IPS DF 4.7 (cell line): ENCODE measurements at regions not wholly inside any gene's neighbourhood (a gene's known extent, or its start where the extent isn't known, plus 50 kb on each side); places are given as distances from the start of the nearest gene placed in this dataset.

Experiments
- DNase-seq: peaks from one replicate; pipeline ENCODE4 v3.0.0-alpha.2; 2013; ENCODE audit warnings: low spot score; ENCODE audit errors: extremely low read depth

DNA sequence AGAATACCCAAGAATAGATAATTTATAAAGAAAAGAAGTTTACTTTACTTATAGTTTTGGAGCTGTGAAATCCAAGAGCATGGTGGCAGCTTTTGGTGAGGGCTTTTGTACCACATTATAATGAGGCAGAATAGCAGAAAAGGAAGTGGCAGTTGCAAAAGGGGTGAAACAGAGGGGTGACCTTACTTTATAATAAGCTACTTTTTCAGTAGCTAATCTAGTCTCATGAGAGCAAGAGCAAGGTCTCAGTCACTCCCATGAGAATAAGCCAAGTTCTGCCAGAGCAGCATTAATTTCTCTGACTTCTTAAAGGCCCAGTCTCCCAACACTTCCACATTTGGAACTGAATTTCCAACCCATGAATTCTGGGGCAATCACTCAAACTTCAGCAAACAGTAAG lies 502.0 kb downstream of the GBA3 start:
- no peak for DNase-seq

DNA sequence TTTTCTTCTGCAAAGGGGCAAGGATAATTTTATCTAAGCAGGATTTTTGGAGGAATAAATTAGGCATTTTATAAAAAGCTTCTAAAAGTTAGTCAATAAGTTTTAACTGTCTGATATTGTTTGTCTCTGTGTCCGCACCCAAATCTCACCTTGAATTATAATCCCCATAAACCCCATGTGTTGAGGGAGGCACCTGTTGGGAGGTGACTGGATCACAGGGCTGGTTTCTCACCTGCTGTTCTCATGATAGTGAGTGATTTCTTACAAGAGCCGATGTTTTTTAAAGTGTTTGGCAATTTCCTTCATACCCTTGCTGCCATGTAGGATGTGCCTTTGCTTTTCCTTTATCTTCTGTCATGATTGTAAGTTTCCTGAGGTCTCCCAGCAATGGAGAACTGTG lies 481.4 kb downstream of the GBA3 start:
- no peak for DNase-seq

DNA sequence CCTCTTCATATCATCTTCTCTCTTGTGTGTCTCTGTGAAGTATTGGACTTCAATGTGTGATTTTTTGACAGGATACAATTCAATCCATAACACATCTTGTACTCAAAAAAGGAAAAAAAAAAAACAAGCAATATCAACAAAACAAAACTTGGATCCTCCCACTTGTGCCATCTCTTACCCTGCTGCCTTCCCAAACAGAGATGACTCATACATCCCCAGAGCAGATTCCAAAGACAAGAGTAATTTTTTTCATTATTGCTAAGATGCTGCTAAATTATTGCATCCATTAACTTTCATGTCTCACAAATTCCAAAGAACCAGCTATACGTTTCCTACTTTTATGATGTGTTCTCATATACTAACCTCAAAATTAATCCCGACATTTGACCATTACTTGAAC lies 479.2 kb downstream of the GBA3 start:
- DNase-seq = no peak

DNA sequence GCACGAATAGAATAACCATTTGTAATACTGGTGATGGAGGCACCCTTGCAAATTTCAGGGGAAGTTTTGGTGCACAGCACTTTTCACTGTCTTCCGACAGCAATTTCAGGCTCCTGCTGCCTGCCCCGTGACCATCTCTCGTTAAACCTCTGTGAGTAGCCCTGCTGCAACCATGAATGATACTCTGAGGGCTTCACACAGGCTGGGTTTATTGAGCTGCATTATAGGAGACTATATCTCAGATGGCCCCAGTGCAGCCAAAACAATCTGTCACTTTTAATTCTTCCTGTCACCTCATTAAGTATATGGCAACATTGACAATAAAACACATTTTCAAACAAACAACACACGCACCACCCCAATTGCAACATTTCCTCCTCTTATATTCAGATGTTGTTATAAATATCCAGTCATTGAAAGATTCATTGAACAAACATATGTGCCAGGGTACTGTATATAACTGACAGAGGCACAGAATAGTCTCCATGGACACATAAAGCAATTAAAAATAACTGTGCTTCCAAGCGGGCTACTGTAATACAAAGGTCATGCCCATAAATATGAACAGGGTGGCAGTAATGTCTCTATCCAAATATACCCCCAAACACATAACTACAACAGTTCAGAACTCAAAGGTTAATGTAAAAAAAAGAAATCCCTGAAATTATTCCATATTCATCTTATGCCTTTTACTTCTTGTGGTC lies 477.0 kb downstream of the GBA3 start:
- no peak for DNase-seq

DNA sequence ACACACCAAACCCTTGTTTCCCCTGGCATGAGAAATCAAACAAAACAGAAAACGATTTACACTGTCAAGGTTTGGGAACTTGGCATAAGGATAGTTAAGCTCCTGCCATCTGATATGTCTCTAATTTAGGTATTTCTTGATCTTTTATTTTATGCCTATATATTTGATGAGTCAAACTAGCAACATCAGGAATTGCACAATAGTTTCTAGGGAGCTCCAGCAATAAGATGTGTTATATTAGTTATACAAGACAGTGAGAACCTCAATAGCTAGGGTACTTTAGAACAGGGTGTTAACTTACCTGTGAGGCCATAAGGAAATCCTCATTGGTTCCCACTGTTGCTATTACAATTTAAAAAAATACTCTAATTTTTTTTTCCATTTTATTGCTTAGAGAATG lies 474.2 kb downstream of the GBA3 start:
- DNase-seq = no peak

DNA sequence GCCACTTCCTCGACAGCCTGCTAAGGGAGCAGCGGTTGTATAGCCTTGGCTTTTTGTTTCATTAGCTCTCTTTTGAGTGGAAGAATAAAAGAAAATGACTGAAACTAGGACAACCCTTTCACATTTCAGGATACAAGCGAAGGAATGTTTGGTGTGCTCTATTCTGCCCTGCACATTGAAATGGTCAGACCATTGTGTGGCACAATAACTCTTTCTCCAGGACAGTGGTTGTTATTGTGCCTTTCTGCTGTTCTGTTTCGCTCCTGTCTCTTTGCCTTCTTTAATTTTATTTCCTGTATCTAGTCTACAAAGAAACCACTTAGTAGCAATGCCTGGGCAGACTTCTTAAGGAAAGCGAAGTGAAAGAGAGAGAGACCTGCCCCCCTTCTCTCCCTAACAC lies 473.7 kb downstream of the GBA3 start:
- DNase-seq = no peak

DNA sequence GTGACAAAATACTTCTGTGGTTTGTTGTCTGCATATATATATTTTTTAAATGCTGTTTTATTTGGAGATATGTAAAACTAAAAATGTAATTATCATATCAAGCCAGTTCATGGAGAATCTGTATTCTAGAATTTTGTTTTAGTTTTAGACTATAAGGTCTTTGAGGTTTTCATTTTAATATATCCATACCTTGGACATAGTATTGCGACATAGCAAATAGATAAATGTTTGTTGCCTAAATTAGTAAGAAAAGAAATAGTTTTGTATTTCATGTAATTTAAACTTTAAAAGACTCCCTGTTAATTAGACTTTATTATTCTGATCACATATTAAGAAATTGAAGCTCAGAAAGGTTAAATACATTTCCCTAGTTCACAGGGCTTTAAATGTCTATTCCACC lies 472.9 kb downstream of the GBA3 start:
- no peak for DNase-seq

DNA sequence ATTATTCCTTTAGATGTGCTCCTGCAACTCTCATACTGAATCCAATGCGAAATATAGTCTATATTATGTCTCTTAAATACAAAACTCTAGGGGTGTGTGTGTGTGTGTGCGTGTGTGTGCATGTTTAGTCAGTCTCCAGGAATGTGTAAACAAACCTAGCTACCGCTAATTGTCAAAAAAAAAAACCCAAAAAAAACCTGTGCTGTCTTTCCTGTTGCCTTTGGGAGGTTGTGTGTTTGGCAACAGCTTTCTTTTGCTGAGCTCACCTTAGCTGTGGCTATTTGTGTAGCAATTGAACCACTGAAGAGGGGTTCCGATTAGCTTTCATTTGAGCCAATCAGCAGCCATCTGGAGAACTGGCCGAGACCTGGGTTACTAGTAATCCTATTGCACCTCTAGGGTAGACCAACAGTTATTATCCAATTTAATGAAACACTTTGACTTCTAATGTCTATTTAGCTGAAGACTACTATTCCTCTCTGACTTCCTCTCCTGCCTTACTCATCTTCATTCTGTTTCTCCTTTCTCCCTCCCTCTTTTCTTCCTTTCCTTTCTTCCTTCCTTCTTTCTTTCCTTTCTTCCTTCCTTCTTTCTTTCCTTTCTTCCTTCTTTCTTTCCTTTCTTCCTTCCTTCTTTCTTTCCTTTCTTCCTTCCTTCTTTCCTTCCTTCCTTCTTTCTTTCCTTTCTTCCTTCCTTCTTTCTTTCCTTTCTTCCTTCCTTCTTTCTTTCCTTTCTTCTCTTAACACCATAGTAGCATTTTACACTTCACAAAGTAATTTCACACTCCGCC lies 471.1 kb downstream of the GBA3 start:
- no peak for DNase-seq

DNA sequence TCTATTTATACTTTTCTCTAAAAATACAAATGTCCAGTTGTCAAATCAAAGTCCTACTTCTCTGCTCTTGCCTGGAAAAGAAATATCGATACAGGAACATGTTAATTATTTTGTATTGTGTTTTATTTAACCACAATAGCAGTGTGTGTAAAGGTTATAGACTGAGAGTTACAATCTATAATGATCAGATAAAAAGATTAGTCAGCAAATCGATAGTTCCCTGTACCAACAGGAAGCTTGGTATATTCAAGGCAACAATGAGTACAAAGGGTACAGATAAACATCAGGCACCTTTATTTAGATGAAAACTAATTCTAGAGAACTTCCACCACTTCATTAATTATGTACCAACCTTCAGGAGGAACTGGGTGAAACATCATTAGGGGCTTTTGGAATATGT lies 469.5 kb downstream of the GBA3 start:
- no peak for DNase-seq

DNA sequence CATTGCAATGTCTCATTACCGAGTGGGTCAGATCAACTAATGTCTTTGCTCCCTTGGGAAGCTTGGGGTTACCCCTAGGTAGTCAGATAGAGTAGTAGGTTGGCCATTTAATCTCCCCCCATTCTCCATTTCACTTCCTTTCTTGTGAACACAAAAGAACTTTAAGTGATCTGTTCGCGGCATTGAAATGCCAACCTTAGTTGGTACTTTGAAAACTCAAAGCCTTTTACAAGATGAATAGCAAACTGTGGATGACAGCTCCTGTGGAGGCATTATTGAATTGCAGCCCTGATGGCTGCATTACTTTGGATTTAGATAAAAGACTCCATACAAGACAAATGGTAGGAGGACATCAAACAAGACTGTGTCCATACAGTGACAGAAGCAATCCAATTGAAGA lies 469.1 kb downstream of the GBA3 start:
- no peak for DNase-seq

DNA sequence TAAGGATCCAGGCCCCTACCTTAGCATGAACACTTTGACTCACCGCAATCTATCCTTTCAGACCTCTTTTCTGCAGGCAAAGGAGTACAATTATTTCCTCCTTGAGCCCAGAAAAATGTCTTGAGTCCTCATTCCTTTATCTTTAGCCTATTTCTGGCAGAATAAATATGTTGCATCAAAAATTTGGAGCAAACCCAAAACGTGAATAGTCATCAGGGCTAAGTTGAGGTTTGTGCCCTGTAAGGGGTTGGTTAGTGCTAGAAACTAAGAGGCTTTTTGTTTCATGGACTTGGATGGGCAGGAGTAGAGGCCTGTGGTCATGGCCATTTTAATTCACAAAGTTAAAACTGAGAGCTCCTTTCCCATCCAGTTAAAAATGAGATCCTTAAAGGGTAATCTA lies 460.3 kb downstream of the GBA3 start:
- DNase-seq = no peak

DNA sequence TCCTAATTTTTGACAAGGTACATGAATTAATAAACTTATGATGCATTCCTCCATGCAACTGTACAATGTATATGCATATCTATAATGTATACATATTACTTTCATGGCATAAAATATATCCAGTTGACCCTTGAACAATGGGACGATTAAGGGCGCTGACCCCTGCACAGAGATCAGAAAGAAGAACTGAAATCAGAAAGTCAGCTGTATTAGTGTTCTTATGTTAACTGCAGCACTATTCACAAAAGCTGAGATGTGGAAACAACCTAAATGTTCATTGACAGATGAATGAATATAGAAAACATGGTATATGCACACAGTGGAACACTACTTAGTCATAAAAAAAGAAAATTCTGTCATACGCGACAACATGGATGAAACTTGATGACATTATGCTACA lies 457.1 kb downstream of the GBA3 start:
- no peak for DNase-seq

DNA sequence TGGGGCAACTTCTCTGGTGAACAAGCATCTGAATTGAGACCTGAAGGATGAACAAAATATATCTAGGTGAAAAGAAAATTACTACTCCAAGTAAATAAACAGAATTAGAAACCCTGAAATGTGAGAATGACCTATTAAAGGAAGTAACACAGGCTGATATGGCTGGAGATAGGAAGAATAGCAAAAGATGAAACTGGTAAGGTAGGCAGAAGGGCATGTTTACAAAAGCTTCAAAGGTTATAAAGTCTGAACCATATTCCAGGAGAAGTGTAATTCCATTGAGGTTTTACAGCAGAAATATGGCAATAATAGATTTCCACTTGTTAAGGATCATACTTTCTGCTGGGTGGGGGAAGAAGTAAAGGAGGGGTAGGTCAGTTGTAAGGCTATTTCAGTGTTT lies 452.0 kb downstream of the GBA3 start:
- DNase-seq = no peak

DNA sequence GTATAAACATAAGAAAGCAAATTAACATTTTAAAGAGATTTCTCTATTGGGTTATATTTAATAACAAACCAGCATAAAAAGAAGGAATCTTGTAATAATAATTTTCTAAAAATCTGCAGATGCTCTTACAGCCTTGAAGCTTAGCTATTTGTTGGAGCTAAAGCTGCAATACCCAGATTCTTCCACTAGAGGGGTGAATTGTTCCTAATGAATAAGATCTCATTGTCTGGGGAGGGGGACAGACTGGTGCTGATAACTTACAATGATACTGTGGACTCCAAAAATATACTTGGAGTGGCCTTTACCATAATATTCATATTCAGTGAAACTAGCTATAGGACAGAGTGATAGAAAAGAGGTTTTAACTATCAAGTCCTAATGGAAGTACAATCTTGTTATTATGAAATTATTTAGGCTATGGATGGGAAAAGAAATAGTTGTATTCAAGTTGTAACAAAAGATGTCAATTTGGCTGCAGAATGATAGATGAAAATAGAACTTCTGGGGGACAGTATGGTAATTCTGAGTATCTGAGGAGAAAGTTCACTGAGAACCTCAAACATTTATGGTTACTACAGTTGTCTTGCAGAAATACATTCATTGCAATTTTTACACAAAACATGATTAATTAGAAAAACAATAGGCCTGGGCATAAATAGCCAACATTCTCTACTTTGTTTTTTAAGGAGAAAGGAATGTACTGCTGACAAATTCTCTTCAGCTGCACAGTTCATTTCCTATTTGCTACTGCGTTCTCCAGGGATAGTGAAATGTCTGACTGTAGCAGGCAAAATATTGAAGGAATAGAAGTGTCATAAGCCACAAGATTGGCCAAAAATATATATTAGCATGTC lies 443.3 kb downstream of the GBA3 start:
- DNase-seq = peak; percentile 80

DNA sequence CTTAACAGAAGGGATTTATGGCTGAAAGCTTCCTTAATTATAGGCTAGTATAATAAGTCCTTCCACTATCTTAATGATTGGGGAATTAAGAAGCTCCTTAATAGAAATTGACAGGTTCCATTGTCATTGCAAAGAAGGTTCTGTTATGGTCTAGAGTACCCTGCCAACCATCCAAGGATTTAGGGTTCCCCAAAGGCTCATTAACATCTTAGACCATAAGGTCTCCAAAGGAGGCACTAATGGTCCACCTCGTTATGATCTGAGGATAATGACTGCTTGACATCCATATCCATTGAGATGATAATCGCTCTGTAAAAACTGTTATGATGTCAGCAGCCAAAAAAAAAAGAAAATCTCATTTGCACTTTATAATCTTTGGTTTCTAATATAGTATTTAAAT lies 441.6 kb downstream of the GBA3 start:
- DNase-seq = no peak

DNA sequence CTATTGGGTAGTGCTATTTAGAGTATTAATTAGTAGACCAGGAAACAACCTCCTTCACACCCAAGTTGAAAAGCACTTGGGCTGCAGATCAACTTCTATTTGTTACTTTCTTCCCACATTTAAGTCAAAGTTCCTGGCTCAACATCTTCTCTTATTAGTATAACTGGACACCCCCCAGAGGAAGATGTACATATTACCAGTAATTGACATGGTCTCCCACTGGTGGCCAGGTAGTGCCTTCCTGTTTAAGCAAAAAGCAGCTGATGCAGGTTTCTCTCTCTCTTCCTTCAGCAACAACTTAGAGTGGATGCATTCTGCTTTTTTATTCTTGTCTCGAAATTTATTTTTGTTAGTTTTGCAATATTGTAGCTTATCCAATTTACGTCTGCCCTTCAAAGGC lies 438.1 kb downstream of the GBA3 start:
- DNase-seq = no peak

DNA sequence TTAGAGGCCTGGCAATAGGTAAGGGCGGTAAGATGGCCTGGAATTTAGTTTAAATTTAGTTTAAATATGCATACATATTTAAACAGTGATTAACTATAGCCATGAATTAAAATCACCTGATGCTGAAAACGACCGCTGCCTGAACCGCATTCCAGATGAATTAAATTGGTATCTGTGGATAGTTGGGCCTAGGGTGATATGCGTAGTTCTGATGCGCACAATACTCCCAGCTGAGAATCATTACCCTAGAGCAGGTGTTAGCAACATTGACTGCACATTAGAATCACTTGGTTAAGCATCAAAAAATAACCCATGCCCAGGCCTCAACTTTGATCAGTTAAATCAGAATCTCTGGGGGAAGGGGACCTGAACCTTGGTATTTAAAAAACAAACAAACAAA lies 432.4 kb downstream of the GBA3 start:
- no peak for DNase-seq

DNA sequence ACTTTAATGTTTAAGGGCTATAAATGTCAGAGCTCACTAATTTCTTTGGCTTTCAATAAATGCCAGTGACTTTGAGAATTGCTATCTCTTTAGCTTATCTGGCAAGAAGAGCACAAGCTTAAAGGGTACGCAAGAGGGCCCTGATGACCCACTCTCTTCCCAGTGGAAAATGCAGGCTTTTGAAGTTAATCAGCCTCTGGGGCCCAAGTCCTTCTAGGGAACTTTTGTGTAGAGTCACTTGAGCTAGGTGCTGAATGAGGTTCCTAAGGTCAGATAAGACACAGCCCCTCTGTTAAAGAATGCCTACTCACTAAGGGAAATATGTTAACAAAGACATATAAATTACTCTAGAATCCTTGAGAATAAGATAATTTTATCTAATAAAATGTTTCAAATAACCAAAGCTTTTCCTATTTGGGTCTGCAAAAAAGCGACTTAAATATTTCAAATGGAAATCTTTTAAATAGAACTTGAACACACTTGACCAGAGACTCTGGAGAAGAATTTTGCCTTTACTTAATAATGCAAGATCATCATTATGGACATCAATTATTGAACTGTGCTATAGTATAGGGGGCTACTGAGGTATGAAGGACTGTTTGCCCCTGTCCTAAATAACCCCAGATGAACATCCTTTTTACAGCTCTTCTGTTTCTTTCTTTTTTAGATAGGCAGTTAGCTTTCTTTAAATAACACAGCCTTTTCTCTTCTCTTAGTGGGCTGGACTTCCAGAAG lies 430.1 kb downstream of the GBA3 start:
- no peak for DNase-seq

DNA sequence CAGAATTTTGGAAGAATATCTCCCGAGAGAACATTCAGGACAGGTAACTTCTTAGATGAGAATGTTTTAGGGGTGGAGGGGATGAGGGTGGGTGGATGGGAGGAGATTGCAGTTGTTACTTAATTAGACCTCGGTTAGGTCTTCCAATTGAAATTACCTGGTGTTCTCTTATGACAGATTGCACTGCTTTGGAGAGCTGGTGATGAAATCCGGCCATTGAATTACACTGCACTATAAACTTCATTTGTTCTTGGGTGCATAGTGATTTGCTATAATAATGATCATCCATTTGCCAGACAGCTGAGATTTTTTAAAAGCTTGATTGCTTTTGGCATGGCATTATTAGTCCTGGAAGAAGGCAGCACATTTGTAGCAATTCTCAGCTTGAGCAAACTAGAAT lies 427.6 kb downstream of the GBA3 start:
- no peak for DNase-seq

DNA sequence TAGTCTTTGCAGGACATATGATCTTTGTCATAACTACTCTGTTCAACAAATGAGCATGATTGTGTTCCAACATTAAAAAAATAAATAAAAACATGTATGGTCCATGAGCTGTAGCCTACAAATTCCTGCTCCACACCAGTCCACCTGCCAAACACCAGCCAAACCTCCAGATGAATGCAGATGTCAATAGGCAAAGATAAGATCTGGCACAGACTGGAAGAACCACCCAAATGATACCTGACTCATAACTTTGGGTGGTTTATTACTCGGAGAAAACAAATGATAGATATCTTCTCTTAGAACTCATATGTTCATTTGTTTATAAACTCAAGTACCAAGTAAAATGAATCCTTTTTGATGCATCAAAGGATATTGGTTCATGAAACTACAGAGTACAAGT lies 425.1 kb downstream of the GBA3 start:
- no peak for DNase-seq

DNA sequence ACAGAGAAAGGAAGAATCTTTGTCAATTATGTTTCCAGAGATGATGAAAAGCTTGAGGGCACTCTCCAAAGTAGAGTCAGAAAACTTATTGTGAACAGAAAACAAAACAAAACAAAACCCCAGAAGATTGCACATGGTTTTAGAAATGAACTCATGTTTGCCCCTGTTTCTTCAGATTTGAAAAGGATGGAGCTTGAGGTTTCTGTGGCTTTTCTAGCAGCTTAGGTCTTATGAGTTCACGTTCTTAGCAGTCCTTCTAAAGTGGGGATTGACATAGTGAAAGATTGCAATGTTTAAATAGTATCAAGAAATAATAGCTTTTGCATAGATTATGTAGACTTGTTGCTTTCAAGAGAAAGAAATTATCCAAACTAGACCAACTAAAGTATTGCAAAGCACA lies 421.8 kb downstream of the GBA3 start:
- DNase-seq = no peak

DNA sequence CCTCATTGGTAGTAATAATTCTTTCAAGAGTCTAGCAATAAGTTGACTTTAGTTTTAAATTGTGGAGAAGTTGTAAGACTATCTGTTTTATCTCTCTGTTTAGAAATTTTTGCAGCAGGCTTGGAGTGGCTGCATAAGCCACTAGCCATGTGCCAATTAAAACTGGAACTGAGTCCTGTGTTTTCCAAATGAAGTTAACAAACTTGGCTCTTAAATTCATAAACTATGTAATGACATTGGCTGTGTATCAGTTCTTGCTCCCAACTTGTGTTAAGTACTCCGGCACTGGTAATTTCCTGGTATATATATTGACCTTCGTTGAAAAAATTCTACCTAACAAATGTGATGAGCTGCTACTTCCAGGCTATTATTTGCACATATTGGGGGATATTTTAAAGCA lies 420.4 kb downstream of the GBA3 start:
- no peak for DNase-seq
